ENCODE measurements at regions not wholly inside any gene's neighbourhood (a gene's known extent, or its start where the extent isn't known, plus 50 kb on each side); places are given as distances from the start of the nearest gene placed in this dataset.

DNA sequence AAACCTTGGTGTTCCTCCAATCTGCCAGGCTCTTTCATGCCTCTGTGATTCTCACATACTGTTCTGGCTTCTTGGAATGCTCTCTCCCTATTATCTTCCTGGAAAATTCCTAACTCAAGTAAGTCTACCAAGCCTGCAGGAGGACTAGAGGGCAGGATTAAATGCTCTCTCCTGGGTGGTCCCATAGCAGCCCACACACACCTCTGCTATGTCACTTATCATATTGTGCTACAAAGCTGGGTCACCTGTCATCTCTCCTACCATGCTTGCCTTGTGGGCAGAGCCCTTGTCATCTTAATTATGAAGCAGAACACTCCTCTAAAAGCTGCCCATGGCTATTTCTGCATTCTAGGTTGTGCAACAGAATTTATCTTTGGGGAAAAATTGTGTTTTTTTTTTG, 344.5 kb upstream of the NOCT start:
- Histone ChIP-seq H3K27me3 (ENCODE audit: control insufficient read depth, insufficient read depth, low read length) (no peaks in the 10 kb centered on the region), H3K36me3 (replicated peaks; ENCODE audit: control insufficient read depth, insufficient read depth, low read length) (no peaks in the 10 kb centered on the region), H3K4me3 (ENCODE audit: insufficient read depth, low read depth, low read length) (no peak overlapping the region)
- no peak for DNase-seq

DNA sequence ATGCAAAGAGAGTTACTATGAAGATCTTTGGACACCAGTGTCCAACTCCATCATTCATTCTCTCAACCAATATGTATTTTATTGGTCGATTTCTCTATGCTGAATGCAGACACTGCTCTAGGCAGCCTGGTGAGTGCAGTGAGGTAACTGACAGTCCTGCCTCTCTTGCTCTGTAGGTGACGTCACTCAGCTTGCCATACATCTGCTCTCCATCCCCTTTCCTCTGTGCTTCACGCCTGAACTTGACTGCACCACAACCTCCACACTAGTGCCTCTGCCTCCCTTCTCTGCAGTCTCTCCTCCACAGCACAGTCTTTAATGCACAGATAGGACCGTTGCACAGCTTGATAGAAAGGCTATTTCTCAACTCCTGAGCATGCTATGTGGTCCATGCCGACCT, 344.9 kb upstream of the NOCT start:
- Histone ChIP-seq H3K27me3 (ENCODE audit: control insufficient read depth, insufficient read depth, low read length) (no peaks in the 10 kb centered on the region), H3K4me3 (ENCODE audit: insufficient read depth, low read depth, low read length) (no peak overlapping the region), H3K36me3 (replicated peaks; ENCODE audit: control insufficient read depth, insufficient read depth, low read length) (no peaks in the 10 kb centered on the region)
- no peak for DNase-seq

DNA sequence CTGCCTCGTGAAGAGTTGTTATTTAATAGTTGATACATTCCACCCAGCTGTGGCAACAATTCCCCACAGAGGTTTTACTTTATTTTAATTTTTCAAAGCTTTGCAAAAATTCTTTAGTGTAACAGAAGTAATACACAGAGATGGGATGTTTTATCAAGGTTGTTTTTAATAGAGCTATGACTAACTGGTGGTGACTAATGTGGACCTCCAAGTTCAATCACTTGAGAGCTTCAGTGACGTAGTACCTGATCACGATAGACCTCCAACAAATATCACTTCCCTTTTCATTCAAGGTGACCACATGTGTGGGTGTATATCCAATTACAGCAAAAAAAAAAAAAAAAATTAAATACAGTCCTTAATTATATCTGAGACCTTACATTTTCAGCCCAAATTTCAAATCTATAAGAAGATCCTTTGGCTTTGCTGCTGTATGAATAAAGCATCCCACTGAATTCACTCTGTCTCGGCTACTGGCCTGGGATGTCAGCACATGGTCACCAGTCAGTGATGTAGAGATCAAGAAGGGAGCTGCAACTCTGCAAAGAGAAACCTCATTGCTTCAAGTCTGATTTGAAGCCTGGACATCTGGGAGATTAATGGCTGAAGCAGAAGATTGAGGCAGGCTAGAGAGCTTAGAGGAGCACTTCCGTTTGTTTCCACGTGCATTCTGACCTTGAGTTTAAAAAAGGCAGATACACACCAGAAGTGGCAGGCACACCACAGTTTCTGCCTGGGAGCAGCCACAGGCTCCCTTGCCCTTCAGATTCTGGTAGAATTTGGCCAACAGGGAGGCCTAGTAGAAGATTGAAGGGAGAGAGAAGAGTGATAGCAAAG, 345.9 kb upstream of the NOCT start:
- Histone ChIP-seq H3K4me3 (ENCODE audit: insufficient read depth, low read depth, low read length) (no peak overlapping the region), H3K36me3 (replicated peaks; ENCODE audit: control insufficient read depth, insufficient read depth, low read length) (no peaks in the 10 kb centered on the region), H3K27me3 (ENCODE audit: control insufficient read depth, insufficient read depth, low read length) (no peaks in the 10 kb centered on the region)
- no peak for DNase-seq

DNA sequence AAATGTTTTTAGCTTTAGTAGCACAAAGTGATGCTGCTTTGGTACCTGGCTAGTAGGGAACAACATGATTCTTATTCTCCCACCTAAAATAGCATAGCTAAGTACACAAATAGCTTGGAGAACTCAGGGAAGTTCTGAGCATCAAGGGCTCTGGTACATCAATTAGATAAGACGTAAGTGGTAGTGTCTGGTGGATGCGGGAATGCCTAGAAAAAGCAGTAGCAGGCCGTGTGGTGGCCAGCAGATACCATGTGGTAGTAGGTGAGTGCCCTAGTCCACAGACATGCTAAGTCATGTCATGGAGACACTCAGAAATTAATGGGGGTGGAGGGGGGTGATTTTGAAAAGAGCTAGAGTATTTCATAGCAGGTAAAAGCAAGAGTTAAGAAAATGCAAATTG, 347.3 kb upstream of the NOCT start:
- no peak for DNase-seq
- no peaks in the 10 kb centered on the region for H3K36me3 ChIP-seq (replicated peaks; ENCODE audit: control insufficient read depth, insufficient read depth, low read length)
- H3K27me3 ChIP-seq (ENCODE audit: control insufficient read depth, insufficient read depth, low read length) = no peaks in the 10 kb centered on the region
- no peak overlapping the region for H3K4me3 ChIP-seq (ENCODE audit: insufficient read depth, low read depth, low read length)

DNA sequence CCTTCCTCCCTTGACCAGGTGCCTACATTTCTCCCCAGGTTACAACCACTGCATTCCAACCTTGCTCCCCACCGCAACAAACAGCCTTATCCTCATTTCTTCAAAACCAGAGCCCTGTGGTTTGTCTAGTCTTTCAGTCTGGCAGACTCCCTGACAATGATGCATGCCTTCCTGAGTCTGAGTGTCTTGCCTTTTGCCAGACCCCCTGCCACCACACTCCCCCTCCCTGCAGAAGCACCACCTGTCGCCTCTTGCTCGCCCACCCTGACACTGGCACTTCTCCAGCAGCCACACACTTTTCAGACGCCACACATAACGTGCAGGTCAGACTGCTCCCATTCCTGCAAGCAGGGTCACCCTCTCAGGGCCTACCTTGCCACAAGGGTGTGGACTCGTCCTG, 349.2 kb upstream of the NOCT start:
- Histone ChIP-seq H3K36me3 (replicated peaks; ENCODE audit: control insufficient read depth, insufficient read depth, low read length) (no peaks in the 10 kb centered on the region), H3K27me3 (ENCODE audit: control insufficient read depth, insufficient read depth, low read length) (no peaks in the 10 kb centered on the region), H3K4me3 (ENCODE audit: insufficient read depth, low read depth, low read length) (no peak overlapping the region)
- no peak for DNase-seq

DNA sequence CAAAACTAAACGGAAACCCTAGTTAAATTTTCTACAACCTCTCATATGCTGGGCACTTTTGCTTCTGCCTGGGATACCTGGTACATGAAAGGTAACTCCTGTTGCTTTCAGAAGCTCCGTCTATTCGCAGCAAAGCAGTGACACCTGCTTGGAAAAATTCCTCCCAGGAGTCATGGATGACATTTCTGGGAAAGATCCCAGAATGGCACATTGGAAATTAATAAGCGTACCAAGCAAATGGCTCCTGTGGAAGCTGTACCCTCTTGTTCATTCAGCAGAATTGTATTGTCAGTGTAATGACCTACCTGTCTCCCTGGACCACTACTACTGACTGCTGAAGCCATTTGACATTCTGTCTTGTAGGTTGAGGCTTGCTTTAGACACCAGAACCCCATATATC, 349.7 kb upstream of the NOCT start:
- DNase-seq = no peak
- Histone ChIP-seq H3K27me3 (ENCODE audit: control insufficient read depth, insufficient read depth, low read length) (no peaks in the 10 kb centered on the region), H3K4me3 (ENCODE audit: insufficient read depth, low read depth, low read length) (no peak overlapping the region), H3K36me3 (replicated peaks; ENCODE audit: control insufficient read depth, insufficient read depth, low read length) (no peaks in the 10 kb centered on the region)

DNA sequence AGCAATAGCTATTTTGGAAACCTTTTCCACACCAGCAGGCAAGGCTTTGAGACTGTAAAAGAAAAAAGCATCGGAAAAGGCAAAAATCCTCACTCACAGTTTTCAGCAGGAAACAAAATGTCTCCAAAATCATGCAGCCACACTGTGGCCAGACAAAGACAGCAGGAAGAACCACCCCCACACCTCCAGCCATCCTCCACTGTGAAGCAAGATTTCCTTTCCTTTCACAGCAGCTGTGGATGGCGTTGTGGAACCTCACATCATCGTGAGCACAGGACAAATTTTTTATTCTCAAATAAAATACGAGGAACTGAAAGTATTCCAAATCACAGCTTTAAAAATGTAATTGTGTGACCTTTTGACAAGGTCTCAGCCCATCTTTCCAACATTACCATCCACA, 351.7 kb upstream of the NOCT start:
- Histone ChIP-seq H3K4me3 (ENCODE audit: insufficient read depth, low read depth, low read length) (no peak overlapping the region), H3K27me3 (ENCODE audit: control insufficient read depth, insufficient read depth, low read length) (no peaks in the 10 kb centered on the region), H3K36me3 (replicated peaks; ENCODE audit: control insufficient read depth, insufficient read depth, low read length) (no peaks in the 10 kb centered on the region)
- DNase-seq = no peak

DNA sequence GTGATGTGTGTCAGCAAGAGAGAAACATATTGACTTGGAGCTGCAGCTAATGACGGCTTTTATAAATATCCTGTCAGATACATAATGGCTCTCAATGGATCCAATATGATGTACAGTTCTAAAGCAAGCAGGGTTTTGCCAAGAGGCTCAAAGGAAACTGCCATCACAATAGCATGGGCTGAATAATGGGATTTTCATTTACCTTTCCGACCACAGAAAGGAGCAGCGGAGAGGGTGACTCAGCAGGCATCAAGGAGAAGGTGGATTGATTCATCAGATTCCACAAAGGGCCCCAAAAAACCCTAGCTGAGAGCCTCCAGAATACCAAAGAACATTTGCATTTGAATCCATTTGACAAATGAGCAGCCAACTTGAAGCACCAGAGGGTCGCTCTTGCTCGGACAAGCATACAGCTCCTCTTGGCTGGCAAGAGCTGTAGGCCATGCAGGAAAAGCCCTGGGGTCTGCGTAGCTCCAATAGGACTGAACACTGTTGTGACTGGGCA, 355.7 kb upstream of the NOCT start:
- Histone ChIP-seq H3K36me3 (replicated peaks; ENCODE audit: control insufficient read depth, insufficient read depth, low read length) (no peaks in the 10 kb centered on the region), H3K27me3 (ENCODE audit: control insufficient read depth, insufficient read depth, low read length) (no peaks in the 10 kb centered on the region), H3K4me3 (ENCODE audit: insufficient read depth, low read depth, low read length) (no peak overlapping the region)
- peak; percentile 61 for DNase-seq

DNA sequence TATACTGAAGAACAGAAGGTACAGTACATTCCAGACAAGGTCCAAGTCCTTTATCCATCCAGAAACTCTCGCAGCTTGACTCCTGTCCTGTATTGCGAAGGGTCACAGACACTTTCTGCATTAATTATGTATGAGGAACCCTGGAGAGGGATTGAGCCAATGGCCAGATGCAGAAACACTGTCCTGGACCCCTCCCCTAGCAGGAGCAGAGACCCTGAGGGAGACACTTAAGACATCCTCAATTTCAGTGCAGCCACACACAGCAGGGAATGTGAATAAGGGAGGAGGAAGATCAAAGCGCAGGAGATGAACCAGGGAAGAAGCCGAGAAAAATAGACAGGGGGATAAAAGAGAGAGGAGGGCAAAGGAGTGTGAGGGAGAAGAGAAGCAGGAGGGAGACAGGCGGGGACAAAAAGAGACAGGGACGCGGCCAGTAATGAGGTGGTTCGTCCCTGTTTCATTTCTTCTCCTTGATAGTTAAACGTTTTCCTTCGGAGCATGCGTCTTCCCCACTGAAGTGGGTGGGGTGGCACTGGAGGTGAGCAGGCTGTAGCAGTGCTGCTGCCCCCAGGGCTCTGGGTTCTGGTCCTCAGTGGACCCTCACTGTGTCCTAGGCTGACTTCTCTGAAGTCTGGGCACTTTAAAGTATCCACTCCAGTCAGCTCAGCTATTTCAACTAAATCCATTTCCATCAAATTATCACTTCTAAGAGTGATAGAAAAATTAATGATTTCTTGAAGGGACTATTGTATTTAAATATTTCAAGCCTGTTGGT, 356.4 kb upstream of the NOCT start:
- no peaks in the 10 kb centered on the region for H3K36me3 ChIP-seq (replicated peaks; ENCODE audit: control insufficient read depth, insufficient read depth, low read length)
- peak; percentile 42 for DNase-seq
- H3K4me3 ChIP-seq (ENCODE audit: insufficient read depth, low read depth, low read length) = peak overlapping the region; percentile 9; the same call in 1 of the 2 replicates
- no peaks in the 10 kb centered on the region for H3K27me3 ChIP-seq (ENCODE audit: control insufficient read depth, insufficient read depth, low read length)

DNA sequence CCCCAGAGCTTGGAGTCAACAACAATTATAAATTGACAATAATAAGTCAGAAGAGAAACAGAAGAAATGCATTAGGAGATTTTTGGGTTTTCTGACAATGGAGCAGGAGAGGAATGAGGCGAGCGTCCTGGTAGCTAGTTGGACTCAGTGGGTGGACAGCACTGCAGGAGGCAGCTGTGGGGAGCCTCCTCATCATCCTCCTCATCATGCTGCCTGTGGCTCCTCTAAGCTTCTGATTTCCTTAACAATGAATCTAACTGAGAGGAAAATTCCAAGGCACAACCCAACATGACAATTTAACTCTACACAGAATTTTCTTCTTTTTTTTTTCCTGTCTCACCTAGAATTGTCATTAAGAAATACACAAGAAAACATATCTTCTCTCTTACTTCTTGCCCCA, 357.1 kb upstream of the NOCT start:
- Histone ChIP-seq H3K27me3 (ENCODE audit: control insufficient read depth, insufficient read depth, low read length) (no peaks in the 10 kb centered on the region), H3K4me3 (ENCODE audit: insufficient read depth, low read depth, low read length) (no peak overlapping the region), H3K36me3 (replicated peaks; ENCODE audit: control insufficient read depth, insufficient read depth, low read length) (no peaks in the 10 kb centered on the region)
- peak; percentile 41 for DNase-seq

DNA sequence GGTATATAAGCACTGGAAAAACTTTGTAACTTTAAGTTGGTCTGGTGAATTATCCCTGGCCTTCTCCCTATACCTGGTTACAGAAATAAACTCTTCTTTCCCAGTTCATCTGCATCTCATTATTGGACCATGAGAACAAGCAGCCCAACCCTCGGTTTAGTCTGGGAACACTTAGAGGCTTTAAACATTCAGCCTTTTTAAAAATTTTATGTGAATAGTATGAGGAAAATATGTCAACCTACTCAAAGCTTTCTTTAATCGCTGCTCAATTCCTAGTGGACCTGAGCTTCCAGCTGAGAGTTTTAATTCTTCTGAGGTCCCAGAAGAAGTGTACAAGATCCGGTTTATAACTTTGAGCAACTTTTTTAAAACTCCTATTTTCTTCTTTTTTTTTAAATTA, 358.6 kb upstream of the NOCT start:
- no peak for DNase-seq
- H3K36me3 ChIP-seq (replicated peaks; ENCODE audit: control insufficient read depth, insufficient read depth, low read length) = no peaks in the 10 kb centered on the region
- H3K4me3 ChIP-seq (ENCODE audit: insufficient read depth, low read depth, low read length) = no peak overlapping the region
- no peaks in the 10 kb centered on the region for H3K27me3 ChIP-seq (ENCODE audit: control insufficient read depth, insufficient read depth, low read length)

DNA sequence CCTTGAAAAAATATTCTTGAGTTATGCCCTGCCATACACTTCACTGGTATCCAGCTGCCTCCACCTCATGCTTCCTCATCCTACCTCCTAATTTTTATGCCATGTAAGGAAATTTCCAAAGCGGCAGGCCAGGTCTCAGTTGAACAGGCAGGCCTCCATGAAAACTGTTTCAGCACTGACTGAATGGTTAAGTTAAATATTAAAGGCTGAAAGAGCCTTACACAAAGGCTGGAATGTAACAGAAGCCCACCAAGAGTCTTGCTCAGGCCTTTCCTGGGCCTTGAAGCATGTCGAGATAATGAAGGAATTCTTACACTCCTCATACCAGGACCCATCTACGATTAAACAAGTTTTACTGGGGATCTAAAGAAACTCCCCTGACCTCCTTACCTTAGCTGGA, 359.6 kb upstream of the NOCT start:
- DNase-seq = no peak
- Histone ChIP-seq H3K36me3 (replicated peaks; ENCODE audit: control insufficient read depth, insufficient read depth, low read length) (no peaks in the 10 kb centered on the region), H3K4me3 (ENCODE audit: insufficient read depth, low read depth, low read length) (no peak overlapping the region), H3K27me3 (ENCODE audit: control insufficient read depth, insufficient read depth, low read length) (no peaks in the 10 kb centered on the region)

DNA sequence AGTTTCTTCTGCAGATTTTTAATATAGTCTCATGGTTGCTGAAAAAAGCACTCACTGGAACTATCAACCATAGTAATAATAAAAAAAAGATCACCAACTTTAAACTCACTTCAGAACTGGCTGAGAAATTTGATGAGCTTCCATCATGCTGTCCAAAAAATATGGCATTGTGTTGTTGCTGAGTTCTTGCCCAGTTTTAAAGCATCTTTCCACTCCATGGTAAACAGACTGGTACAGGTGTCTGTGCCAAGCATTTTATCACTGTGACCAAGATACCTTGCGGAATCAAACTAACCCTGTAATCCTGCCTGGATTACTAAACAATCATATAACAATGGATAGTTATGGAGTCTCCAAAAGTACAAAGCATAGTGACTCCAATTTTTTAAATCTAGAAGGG, 360.3 kb upstream of the NOCT start:
- no peaks in the 10 kb centered on the region for H3K27me3 ChIP-seq (ENCODE audit: control insufficient read depth, insufficient read depth, low read length)
- no peaks in the 10 kb centered on the region for H3K36me3 ChIP-seq (replicated peaks; ENCODE audit: control insufficient read depth, insufficient read depth, low read length)
- no peak overlapping the region for H3K4me3 ChIP-seq (ENCODE audit: insufficient read depth, low read depth, low read length)
- DNase-seq = no peak

DNA sequence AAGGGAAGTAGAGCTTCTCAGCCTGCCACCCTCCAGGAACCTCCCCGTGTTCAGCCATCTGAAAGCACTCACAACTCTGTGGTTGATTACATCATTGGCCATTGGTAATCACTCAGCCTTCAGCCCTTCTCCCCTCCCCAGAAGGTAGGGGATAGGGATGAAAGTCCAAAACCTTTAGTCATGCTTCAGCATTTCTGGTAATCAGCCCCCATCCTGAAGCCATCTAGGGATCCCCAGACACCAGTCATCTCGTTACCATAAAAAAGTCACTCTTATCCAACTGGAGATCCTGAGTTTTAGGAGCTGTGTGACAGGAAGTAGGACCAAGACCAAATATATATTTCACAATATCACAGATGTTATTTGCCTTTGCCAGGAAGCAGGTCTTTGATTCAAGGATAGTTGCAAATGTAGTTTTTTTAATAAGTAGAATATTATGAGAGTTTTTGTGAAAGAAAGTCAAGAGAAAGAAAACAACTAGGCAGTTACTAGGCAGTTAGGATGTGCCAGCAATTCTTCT, 364.6 kb upstream of the NOCT start:
- Histone ChIP-seq H3K4me3 (ENCODE audit: insufficient read depth, low read depth, low read length) (no peak overlapping the region), H3K27me3 (ENCODE audit: control insufficient read depth, insufficient read depth, low read length) (no peaks in the 10 kb centered on the region), H3K36me3 (replicated peaks; ENCODE audit: control insufficient read depth, insufficient read depth, low read length) (no peaks in the 10 kb centered on the region)
- DNase-seq = no peak

DNA sequence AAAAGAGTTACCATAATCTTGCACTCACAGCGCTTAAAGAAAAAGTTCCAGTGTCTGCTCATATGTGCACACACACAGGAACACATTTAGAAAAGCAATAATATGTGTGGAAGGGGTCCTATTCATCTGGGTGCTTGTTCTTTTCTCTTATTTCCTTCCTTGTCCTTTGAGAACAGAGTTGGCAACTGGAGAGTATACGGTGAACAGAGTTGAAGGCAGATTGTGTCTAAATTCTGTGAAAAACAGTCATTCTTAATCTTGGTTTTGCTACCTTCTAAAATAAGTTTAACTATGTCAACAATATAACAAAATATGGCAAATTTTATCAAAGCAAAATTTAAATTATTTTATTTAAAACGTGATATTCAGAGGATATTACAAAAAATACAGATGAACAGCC, 365.1 kb upstream of the NOCT start:
- H3K4me3 ChIP-seq (ENCODE audit: insufficient read depth, low read depth, low read length) = no peak overlapping the region
- no peak for DNase-seq
- H3K36me3 ChIP-seq (replicated peaks; ENCODE audit: control insufficient read depth, insufficient read depth, low read length) = no peaks in the 10 kb centered on the region
- H3K27me3 ChIP-seq (ENCODE audit: control insufficient read depth, insufficient read depth, low read length) = no peaks in the 10 kb centered on the region
